ENCODE measurements at regions not wholly inside any gene's neighbourhood (a gene's known extent, or its start where the extent isn't known, plus 50 kb on each side); places are given as distances from the start of the nearest gene placed in this dataset.
"Not testable (repeated sequence)": the region's sequence is repeated elsewhere in the genome, so short reads cannot be mapped to it uniquely, and the experiment has no call there.

DNA sequence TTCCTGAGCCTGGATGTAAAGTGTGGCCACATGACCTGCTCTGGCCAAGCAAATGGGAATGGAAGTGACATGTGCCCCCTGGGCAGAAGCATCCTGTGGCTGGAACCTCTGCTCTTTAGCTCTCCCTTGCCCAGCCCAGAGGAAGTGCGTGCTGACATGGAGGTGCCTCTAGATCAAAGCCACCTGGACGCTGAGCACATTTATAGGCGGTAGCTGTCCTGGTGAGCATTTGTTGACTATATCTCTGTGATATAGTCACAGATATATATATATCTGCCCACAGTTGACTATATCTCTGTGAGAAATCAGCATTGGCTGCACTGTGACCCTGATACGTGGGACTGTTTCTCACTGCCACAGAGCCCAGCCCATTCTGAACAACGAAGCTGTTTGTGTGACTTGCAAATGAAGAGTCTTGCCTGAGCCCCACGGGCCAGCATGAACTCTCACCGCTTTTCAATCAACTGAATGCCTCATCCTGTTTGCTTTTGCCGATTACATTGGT, 118.8 kb downstream of the C16orf95 start:
- DNase-seq = no peak

DNA sequence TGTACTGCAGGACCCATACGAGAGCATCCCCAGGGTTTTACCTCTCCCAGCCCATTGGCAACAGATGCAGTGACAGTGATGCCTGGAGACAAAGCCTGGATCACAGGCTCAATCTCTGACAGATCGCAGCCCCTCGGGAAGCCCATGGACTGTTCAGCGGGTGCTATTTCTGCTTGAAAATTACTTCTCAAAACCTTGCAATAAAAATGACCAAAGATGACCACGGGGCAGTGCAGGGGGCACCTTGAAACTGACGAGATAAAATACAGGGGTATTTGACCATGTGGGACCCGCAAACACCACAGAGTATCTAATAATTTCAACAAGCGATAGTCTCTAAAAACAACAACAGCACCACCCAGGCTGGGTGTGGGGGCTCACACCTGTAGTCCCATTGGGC, 118.3 kb downstream of the C16orf95 start:
- no peak for DNase-seq

DNA sequence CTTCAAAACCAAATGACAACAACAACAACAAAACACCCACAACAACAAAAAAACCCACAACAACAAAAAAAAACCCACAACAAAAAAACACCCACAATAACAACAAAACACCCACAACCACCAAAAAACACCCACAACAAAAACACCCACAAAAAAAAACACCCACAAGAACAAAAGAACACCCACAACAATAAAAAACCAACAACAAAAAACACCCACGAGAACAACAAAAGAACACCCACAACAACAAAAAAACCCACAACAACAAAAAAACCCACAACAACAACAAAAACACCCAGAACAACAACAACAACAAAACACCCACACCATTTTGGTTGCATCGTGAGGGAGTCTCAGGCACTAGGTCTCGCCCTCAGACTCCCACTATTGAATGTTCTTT, 117.8 kb downstream of the C16orf95 start:
- DNase-seq = no peak

DNA sequence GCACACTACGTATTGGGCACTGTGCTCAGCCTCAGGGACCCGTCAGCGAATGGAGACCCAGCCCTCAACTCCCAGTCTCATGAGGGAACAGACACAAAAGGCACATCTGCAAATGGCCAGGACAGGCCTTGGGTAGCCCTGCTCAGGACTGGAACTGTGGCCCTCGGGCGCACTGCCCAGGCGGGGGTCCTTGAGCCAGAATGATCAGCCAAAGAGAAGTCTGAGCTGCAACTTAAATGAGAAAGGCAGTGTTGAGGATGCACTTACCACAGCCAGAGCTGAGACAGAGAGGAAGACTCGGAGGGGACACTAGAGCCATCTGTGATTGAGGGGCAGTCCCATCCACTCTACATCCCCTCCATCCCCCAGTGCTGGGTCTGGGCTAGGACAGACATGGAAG, 117.3 kb downstream of the C16orf95 start:
- no peak for DNase-seq

DNA sequence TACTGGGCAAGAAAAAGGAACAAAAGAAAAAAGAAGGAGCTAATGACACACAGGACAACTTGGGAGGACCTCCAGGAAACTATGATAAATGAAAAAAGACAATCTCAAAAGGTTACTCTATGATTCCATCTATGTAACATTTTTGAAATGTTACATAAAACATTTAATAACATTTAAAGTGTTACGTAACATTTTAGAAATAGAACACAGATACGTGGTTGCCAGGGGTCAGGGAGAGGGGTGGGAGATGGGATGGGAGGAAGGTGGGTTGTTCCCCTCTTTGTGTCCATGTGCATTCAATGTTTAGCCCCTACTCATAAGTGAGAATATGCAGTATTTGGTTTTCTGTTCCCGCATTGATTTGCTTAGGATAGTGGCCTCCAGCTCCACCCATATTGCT, 116.6 kb downstream of the C16orf95 start:
- no peak for DNase-seq

DNA sequence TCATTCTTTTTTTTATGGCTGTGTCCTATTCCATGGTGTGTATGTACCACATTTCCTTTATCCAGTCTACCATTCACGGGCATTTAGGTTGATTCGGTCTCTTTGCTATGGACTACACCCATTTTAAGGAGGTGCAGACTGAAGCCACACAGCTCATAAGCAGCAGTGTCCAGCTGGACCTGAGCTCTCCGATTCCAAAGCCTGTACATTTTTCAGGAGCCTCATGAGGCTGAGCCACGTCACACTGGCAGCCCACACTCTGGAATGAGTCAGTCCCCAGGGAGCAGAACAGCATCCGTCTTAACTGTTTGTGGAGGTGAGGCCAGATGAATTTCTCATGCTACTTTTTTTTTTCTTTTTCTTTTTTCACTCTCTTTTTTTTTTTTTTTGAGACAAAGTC, 116.1 kb downstream of the C16orf95 start:
- no peak for DNase-seq

DNA sequence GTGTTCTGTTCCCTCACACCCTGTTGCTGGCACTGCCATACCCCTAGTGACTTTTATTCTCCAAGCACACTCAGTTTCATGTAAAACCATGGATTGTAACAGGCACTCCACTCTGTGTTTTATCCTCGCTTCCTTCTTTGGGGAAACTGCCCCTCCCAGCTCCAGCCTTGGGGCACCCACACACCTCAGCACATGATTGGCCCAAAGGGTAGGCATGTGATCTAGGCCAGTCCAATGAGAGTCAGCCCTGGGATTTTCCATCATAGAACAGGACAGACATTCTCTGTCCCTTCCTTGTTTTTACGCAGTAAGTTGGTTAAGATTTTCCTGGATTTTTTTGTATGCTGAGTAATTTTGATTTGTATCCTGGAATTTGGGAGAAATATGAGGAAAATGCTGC, 115.4 kb downstream of the C16orf95 start:
- no peak for DNase-seq

DNA sequence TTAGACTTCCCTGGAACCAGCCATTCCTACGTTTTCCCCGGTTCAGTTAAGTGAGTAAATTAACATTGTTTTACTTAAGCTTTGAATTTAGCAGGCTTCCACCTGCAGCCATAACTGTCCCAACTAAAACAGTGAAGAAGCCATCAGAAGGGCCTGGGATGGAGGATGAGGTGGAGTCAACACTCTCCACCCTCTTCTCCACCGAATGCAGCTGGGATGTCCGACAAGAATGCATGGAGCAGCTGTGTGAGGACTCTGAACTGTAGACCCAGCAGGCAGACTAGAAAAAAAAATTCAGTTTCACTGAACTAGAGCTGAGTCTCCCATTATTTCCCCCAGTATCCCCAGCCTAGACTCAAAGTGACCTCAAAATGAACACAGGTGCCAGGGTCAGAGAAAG, 114.8 kb downstream of the C16orf95 start:
- no peak for DNase-seq

DNA sequence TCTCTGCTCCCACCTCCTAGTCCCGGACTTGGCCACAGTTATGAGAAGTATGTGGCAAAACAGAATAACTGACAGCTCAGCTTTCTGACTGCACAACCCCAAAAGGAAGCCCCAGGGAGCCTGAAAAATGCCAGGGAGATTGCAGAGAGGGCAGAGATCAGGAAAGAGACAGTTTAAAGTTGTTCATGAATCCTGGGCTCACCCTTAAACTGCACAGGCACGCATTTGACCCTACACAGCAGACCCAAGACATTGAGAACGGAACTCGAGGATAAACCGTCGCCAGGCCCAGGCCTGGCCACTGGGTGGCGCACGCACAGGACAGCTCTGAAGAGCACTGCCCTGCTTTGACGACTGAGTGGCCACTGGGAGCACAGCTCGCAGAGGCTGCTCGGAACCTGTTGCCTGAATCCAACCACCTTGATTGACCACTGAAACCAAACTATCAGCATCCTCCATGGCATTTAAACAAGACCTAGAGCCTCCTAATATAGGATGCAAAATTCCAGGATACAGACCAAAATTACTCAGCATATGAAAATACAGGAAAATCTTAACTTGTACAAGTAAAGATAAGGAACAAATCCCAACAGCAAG, 114.0 kb downstream of the C16orf95 start:
- DNase-seq = peak; percentile 33

DNA sequence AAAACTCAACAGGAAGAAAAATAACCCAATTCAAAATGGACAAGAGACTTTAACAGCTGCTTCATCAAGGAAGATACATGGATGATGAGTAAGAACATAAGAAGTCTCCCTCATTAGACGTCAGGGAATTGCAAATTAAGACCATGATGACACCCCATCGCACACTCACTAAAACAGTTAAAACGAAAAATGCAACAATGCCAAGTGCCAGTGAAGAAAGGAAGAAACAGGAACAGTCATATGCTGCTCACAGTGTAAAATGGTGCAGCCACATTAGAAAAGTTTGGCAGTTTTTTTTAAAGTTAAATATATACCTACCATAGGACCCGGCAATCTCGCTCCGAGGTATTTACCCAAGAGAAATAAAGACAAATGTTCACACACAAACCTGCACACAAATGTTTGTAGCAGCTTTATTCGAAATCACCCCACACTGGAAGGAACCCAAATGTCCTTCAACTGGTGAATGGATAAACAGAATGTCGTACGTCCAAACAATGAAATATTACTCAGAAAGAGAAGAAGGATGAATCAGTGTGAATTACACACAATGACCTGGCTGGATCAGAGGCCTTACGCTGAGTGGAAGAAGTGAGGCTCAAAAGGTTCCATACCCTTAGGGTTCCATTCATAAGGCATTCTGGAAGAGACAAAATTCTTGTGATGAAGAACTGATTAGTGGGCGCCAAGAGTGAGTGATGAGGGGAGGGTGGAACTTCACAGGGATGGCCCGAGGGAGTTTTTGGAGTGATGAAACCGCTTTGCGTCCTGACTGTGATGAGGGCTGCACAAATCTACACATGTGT, 110.3 kb downstream of the C16orf95 start:
- DNase-seq = no peak

DNA sequence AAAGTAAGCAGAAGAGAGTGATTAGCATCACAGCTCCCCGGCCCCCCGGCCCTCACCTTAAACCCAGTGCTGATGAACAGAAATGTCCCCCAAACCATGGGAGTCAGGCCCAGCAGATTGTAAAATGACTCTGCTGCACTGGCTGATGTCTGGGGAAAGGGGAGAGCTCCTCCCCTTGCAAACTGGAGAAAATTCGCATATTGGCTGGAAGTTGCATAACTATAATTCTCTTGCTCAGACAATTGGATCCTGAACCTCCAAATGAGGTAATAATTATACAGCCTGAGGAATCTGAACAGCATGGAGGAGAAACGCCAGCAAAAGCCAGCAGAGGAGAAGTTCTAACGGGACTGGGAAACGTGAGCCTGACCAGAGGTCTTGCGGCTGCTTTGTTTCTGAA, 109.7 kb downstream of the C16orf95 start:
- no peak for DNase-seq

DNA sequence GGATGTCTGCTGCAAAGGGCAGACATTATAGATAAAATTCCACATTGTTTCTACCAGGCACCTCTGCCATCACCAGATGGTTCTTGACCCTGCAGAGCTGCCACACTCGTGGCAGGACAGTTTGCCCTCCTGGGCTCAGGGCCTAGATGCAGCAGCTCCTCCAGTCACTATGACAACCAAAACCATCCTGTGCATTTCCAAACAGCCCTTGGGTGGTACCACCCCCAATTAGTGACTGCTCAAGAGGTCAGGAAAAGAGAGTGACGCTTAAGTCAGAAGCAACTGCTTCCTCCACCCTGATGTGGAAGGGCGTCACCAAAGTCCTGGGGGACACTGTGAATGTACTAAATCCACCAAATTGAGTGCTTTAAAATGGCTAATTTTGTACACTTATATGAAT, 109.2 kb downstream of the C16orf95 start:
- no peak for DNase-seq

DNA sequence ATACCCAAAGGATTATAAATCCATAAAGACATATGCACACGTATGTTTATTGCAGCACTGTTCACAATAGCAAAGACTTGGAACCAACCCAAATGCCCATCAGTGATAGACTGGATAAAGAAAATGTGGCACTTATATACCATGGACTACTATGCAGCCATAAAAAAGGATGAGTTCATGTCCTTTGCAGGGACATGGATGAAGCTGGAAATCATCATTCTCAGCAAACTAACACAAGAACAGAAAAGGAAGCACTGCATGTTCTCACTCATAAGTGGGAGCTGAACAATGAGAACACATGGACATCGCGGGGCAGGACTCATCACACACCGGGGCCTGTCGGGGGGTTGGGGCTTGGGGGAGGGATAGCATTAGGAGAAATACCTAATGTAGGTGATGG, 108.2 kb downstream of the C16orf95 start:
- not testable (repeated sequence) for DNase-seq

DNA sequence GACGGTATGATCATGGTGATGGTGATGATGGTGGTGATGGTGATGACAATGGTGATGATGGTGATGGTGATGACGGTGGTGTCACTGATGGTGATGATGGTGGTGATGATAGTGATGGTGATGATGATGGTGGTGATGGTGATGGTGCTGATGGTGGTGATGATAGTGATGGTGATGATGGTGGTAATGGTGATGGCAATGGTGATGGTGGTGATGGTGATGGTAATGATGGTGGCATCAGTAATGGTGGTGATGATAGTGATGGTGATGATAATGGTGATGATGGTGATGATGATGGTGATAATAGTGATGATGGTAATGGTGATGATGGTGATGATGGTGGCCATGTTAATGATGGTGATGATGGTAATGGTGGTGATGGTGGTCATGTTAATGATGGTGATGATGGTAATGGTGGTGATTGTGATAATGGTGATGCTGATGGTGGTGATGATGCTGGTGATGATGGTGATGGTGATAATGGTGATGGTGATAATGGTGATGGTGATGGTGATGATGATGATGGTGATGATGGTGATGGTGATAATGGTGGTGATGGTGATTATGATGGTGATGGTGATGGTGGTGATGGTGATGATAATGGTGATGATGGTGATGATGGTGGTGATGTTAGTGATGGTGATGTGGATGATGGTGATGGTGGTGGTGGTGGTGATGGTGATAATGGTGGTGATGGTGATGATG, 107.2 kb downstream of the C16orf95 start:
- no peak for DNase-seq

DNA sequence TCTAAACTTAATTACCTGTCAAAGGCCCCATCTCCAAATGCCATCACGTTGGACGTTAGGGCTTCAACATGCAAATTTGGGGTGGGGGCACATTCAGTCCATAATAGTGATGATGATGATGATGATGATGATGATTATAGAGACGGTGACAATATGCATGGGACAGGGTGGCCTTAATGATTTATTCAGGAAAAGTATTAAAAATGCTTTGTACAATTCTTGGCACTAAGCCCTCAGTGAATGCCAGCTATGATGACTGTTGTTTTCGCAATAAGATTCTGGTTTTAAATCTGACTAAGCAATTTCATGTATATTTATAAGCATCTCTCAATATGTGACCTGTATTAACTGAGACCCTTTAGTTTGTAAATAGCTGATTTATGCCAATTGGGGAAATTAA, 106.3 kb downstream of the C16orf95 start:
- no peak for DNase-seq

DNA sequence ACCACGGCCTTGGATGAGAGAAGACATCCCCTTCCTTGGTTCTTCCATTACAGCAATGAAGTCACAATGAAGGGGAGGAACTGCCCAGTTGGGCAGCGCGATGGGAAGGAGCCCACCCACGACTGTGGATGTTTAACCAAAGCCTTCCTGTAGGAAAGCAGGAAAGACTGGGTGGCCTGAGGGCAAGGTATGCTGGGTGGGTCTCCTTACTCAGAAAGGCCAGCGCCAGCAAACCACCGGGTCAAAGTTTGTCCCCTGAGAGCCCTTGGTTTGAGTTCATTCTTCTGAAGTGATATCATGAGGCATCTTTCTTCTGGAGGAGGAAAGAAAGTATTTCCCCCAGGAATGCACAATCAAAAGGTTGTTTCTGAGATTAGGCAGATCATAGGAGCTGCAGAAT, 105.2 kb downstream of the C16orf95 start:
- no peak for DNase-seq

DNA sequence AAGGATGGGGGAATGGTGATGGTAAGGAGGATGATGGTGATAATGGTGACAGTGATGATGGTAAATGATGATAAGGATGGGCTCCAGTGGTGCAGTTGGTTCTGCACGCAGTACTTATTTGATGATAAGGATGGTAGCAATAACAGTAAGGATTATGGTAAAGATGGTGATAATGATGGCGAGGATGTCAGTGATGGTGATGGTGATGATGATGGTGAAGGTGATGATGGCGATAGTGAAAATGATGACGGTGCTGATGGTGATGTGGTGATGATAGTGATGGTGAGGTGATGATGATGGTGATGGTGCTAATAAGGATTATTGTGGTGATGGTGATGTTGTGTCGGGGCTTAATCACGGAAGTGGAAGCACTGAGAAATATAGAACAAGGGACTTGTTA, 103.7 kb downstream of the C16orf95 start:
- DNase-seq = no peak

DNA sequence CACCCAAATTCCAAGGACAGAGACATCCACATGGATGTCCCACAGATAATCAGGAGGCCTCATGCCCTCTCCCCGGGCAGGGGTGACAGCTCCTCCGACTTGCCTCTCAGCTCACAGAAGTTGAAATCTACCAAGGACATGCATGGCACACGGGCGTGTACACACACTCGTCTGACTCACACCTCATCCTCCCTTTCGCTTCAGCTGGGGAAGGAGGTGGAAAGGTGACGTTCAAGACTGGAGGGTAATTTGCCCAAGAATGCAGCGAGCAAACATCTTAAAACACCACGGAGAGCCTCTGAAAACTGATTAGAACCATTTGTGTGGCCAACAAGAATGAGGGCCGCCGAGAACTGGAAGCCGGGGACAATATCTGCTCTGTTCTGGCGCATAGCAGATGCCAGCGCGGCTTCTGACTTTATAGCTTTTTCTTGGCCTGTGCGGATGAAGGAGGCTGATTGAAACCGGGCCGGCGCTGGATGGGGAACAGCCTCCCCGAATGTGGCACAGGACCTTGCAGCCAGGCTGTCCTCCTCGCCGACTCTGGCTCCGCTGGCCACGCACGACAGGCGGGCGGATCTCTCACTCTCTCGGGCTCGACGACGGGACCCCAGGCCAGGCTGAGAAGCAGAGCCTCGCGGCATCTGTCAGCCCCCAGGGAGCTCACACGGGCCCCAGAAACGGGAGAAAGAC, 100.9 kb downstream of the C16orf95 start:
- no peak for DNase-seq

DNA sequence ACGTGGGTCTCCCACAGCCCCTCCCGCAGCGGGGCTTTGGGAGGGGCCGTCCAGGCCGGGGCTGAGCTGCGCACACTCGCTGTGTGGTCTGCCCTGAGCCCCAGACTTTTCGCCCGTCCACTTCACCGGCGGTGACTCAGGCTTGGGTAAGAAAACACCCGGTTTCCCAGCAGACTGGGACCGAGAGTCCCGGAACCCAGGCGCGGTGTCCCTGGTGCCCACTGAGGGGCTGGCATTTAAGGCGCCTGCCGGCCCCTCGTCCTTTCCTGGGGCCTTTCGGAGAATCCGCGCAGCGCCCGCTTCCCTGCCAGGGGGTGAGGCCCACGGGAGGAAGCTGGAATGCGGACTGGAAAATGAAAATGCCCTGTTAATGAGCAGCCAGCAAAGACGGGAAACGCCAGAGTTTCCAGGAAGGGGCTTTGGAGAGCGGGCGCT, 100.3 kb downstream of the C16orf95 start:
- DNase-seq = no peak

DNA sequence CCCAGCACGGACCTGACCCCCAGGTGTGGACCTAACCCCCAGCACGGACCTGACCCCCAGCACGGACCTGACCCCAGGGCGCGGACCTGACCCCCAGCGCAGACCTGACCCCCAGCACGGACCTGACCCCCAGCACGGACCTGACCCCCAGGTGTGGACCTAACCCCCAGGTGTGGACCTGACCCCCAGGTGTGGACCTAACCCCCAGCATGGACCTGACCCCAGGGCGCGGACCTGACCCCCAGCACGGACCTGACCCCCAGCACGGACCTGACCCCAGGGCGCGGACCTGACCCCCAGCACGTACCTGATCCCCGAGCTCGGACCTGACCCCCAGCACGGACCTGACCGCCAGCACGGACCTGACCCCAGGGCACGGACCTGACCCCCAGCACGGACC, 99.4 kb downstream of the C16orf95 start:
- DNase-seq = not testable (repeated sequence)

DNA sequence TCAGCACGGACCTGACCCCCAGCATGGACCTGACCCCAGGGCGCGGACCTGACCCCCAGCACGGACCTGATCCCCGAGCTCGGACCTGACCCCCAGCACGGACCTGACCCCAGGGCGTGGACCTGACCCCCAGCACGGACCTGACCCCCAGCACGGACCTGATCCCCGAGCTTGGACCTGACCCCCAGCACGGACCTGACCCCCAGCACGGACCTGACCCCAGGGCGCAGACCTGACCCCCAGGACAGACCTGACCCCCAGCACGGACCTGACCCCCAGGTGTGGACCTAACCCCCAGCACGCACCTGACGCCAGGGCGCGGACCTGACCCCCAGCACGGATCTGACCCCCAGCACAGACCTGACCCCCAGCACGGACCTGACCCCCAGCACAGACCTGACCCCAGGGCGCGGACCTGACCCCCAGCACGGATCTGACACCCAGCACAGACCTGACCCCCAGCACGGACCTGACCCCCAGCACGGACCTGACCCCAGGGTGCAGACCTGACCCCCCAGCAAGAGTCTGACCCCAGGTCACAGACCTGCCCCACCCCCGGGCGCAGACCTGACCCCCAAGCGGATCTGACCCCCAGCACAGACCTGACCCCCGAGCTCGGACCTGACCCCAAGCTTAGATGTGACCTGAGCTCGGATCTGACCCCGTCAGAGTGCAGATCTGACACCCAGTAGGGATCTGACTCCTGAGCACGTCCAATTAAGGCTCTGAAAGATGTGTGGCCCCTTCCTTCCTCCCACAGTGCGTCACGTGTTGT, 98.7 kb downstream of the C16orf95 start:
- DNase-seq = no peak

DNA sequence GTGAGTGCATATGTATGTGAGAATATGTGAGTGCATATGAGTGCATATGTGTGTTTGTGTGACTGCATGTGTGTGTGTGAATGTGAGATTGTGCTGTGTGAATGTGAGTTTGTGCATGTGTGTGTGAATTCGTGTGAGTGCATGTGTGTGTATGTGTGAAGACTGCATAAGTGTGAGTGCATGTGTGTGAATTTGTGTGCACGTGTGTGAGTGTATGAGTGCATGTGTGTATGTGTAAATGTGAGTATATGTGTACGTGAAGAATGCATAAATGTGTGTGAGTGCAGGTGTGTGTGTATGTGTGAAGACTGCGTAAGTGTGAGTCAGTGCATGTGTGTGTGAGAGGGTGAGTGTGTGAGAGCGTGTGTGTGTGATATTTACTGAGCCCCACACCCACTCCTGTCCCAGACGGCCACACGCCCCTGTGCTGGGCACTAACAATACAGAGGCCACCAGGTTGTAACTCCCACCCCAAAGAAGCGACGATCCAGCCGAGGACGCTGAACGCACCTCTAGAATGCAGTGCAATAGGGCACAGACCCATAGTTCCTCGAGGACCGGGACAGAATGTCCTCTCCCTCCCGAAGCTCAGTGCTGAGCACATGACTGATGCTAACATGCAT, 97.8 kb downstream of the C16orf95 start:
- no peak for DNase-seq
